H1 (cell line): ENCODE measurements at regions not wholly inside any gene's neighbourhood (a gene's known extent, or its start where the extent isn't known, plus 50 kb on each side); places are given as distances from the start of the nearest gene placed in this dataset.

Experiments
- CREB1 ChIP-seq: IDR thresholded peaks from 2 replicates; pipeline ENCODE4 v1.6.1; 2012; ENCODE audit warnings: inconsistent platforms
- CTCF ChIP-seq, 3 experiments: IDR thresholded peaks; 1 replicate in 2 of 3; 2 replicates in 1 of 3; pipeline versions ENCODE4 v1.5.1 to v1.6.1; 2011; ENCODE audit warnings: low read length in 3 of 3, mild to moderate bottlenecking in 3 of 3, inconsistent platforms in 2 of 3, low read depth in 1 of 3, moderate library complexity in 1 of 3; ENCODE audit not compliant: insufficient read depth in 1 of 3; ENCODE audit errors: control extremely low read depth in 1 of 3
- EZH2 ChIP-seq: fragments of 200-600 bp; sonication (generic); IDR thresholded peaks from 2 replicates; pipeline ENCODE4 v1.7.1; 2012; ENCODE audit warnings: low read depth, mild to moderate bottlenecking, moderate library complexity, low read length, inconsistent platforms; ENCODE audit not compliant: severe bottlenecking
- POLR2AphosphoS5 ChIP-seq: IDR thresholded peaks from 2 replicates; pipeline ENCODE4 v1.6.1; 2011; ENCODE audit warnings: low read depth, low read length

DNA sequence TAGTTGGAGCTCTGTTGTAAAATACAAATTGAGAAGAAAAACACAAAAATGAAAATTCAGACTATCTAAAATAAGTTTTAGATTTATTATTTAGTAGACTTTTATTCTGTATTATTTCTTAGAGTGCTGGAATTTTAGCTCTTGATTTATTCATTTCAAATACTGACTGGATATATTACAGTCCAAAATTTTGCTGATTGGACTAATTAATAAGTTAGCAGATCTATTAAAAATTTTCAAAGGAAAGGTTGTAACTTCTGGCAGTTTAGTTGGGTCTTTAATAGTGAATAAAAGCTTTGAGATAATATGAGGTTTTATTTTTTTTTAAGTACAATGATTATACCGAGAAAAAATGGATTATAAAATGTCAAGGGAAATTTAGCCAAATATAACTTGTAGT is 1224.9 kb upstream of the SPRY2 start:
- TF ChIP-seq CTCF (IDR thresholded peaks at IDR 0.05; ENCODE audit: control extremely low read depth in 1 of 3, insufficient read depth in 1 of 3, low read depth in 1 of 3, low read length in 3 of 3) (no peak), POLR2AphosphoS5 (no peak), CREB1 (no peak), EZH2 (no peak)
